GM13976 (cell line): ENCODE measurements at regions not wholly inside any gene's neighbourhood (a gene's known extent, or its start where the extent isn't known, plus 50 kb on each side); places are given as distances from the start of the nearest gene placed in this dataset.
A peak's percentile ranks its signal among the peaks of the same experiment; 100 is the strongest.
"Not testable (repeated sequence)": the region's sequence is repeated elsewhere in the genome, so short reads cannot be mapped to it uniquely, and the experiment has no call there.

Source experiments
- DNase-seq: peaks from one replicate; pipeline ENCODE4 v3.0.0; 2012; ENCODE audit warnings: low spot score
- in situ Hi-C: fragments of 300-500 bp; cut with MboI; formaldehyde crosslinking; loops from one replicate; pipeline ENCODE4 v1.12.0; 2022; ENCODE audit warnings: low sequenced_read_pairs, mixed read lengths, inconsistent platforms; ENCODE audit not compliant: unreplicated experiment
- TF ChIP-seq, protein P1 (sequence below): IDR thresholded peaks from 2 replicates; pipeline ENCODE4 v1.5.1; 2012; ENCODE audit warnings: borderline replicate concordance, mild to moderate bottlenecking; ENCODE audit not compliant: insufficient read depth; ENCODE audit errors: extremely low read depth, missing control alignments, control extremely low read depth

DNA sequence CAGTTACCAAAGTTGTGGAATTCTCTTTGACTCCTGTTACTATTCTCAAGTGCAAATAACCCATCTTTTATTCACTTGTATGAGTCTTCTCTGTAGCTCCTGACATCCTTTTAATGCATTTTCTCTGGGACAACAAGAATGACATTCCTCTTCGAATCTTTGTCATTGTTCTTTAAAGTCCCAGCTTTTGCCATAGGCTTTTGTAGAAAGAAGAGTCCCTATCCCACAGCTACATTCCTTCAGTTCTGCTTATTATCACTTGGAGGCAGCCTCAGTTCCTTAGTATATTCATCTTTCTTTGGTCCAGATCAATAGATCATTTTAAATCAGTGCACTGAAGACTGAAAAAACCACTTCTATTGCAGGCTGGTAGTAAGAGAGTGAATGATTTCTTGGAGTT is 560.2 kb downstream of the DACH1 start:
- TF ChIP-seq, protein P1, sequence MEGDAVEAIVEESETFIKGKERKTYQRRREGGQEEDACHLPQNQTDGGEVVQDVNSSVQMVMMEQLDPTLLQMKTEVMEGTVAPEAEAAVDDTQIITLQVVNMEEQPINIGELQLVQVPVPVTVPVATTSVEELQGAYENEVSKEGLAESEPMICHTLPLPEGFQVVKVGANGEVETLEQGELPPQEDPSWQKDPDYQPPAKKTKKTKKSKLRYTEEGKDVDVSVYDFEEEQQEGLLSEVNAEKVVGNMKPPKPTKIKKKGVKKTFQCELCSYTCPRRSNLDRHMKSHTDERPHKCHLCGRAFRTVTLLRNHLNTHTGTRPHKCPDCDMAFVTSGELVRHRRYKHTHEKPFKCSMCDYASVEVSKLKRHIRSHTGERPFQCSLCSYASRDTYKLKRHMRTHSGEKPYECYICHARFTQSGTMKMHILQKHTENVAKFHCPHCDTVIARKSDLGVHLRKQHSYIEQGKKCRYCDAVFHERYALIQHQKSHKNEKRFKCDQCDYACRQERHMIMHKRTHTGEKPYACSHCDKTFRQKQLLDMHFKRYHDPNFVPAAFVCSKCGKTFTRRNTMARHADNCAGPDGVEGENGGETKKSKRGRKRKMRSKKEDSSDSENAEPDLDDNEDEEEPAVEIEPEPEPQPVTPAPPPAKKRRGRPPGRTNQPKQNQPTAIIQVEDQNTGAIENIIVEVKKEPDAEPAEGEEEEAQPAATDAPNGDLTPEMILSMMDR: no peak
- in situ Hi-C loops: no loop called here

DNA sequence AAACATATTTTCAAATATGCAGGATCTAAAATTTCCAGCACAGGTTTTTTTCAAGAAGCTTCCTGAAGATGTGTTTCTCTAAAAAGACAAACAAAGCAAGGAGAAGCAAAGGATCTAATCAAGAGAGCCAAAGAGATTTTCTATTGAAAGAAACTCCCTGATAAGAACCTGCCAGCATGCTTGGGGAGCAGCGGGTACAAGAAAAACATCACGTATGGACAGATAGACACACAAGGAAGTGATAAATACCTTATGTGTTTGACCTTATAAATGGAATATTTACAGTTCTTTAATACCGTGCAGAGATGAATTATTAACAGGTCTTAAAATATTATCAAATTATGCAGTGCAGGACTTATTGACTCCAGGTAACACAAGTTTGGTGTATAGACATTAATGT is 562.1 kb downstream of the DACH1 start:
- TF ChIP-seq, protein P1: no peak
- in situ Hi-C loops: no loop called here

More for the DNA sequence above, 560.2 kb downstream of the DACH1 start:
- DNase-seq: no peak

DNA sequence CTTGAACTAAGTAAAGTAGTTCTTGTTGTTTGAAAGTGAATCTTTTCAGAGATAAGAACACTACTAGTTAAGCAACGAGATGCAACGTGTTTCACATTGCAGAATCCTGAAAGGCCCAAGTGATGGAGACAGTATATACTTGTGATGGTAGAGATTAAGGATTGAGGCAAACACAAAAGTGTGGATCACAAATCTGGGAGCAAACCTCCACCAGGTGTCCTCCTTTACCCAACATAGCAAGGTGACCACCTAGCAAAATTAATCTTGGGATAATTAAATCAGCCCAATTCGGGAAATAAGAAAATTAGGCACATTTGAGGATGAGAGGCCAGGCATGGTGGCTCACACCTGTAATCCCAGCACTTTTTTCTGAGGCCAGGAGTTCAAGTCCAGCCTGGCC is 563.9 kb downstream of the DACH1 start:
- TF ChIP-seq, protein P1: no peak
- no peak for DNase-seq
- in situ Hi-C loops: no loop called here

More for the DNA sequence above, 562.1 kb downstream of the DACH1 start:
- no peak for DNase-seq

DNA sequence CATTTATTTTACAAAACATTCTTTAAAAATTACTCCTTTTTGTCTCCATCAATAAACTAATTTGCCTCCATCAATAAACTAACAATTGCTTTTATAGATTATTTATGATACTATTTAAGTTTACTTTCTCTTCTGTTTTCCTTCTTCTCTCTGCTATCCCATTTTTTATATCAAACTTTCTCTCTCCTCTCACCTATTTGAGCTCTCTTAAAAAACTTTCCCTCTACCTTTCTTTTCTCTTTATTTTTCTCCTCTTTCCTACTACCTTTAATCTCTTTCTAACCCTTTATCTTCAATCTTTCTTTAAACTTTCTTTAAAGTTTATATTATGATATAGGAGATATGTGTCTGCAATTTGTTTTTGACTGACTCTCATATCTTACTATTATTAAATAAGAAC is 566.4 kb downstream of the DACH1 start:
- no peak for DNase-seq
- TF ChIP-seq, protein P1: no peak
- in situ Hi-C loops: no loop called here

DNA sequence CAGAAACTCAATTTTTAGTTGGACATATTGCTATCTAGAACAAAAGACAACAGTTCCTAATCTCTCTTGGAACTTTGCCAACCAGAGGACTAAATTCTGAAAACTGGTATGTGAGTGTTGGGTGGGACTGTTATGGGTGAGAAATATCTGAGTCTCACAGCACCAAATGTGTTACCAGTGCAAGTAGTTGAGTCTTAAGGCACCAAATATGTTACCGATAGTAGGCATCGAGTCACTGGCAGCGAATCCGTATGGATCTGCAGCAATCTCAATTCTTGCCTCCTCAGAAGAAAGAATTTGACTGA is 575.2 kb downstream of the DACH1 start:
- TF ChIP-seq, protein P1: no peak
- in situ Hi-C loops: no loop called here
- DNase-seq: no peak

DNA sequence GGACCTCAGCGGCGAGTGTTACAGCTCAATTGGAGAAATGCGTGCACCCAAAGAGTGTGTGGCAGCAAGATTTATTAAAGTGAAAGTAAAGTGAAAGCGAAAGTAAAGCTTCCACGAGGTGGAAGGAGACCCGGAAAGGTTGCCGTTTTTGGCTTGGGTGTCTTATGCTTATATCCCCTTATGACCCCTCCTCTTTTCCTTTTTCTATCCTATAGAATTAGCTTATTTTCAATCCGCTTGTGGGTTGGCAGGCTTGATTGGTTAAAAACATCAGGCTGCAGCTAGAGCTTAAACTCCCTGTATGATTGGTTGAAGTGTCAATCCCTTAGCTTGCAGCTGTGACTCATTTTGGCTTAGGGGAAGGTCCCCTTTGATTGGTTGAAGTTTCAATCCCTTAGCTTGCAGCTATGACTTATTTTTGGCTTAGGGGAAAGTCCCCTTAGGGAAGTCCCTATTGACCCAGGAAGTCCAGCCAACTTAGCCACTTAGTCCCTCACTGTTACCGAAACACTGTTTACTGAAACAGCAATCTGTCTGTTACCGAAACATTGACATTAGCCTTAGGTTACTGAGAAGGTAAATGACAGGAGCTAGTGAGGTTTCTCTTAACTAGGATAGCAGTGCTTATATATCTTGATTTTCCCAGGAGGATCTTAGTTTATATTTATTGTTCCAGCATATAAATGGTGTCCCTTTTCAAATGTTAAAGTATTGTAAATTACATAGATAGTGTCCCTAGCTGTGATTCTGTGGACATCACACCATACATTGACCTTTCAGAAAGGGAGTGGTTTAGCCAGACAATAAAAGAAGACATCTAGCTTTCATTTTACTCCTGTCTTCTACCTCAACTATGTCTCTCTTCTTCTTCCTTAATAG is 575.8 kb downstream of the DACH1 start:
- in situ Hi-C loops: no loop called here
- DNase-seq: peak; percentile 7
- TF ChIP-seq, protein P1: no peak

DNA sequence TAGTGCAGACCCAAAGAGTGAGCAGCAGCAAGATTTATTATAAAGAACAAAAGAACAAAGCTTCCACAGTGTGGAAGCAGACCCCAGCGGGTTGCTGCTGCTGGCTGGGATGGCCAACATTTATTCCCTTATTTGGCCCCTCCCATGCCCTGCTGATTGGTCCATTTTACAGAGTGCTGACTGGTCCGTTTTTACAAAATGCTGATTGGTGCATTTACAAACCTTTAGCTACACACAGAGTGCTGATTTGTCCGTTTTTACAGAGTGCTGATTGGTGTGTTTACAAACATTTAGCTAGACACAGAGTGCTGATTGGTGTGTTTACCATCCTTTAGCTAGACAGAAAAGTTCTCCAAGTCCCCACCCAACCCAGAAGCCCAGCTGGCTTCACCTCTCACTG is 577.0 kb downstream of the DACH1 start:
- in situ Hi-C loops, DNase-seq: not testable (repeated sequence)
